GM21723 (cell line): ENCODE measurements at regions not wholly inside any gene's neighbourhood (a gene's known extent, or its start where the extent isn't known, plus 50 kb on each side); places are given as distances from the start of the nearest gene placed in this dataset.

Experiments
- ATAC-seq: cut with Tn5 transposase; IDR thresholded peaks from one replicate; pipeline ENCODE4 v1.9.1; 2021; ENCODE audit warnings: mild to moderate bottlenecking, moderate library complexity; ENCODE audit not compliant: unreplicated experiment

DNA sequence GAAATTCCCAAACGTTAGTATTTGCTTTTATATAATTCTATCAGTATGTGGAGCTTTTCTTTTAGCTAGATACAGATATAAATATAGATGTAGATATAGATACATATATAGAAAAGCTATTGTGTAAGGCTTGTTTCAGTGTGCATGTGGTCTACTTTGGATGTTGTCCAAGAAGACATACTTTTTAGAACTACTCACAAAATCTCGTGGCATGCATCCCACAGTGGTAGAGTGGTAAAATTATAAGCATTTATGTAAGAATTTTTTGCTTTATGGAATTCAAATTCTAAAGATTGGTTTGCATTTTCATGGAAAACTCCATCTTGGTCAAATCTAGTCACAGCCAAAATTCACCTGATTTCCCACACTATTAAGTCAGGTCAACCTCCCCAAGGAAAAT lies 880.4 kb downstream of the EFNB2 start:
- ATAC-seq = no peak

GRCh38 chr13:105643966-105644365 lies 891.5 kb downstream of the EFNB2 start:
- ATAC-seq = no peak

- ATAC-seq = no peak
These were observed 892.9 kb downstream of the EFNB2 start for GRCh38 chr13:105642511-105642958.

- no peak for ATAC-seq
These were observed 894.3 kb downstream of the EFNB2 start for GRCh38 chr13:105641121-105641520.

DNA sequence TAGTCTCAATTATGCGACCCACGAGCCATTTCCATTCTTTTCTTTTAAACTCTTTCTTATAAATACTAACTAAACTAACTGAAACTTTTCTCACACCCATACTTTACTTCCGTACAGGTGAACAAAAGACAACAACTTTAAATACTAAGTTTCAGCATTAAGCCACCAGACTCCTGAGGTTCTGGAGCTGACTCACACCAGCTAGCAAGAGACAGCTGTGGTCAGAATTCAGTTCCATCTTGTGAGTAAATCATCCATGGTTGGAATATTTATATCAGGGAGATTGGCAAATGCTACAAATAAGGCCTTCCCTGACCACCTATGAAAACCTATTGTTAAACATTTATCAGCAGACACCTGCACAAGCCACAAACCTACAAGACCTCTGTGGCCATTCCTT lies 897.0 kb downstream of the EFNB2 start:
- ATAC-seq = no peak

DNA sequence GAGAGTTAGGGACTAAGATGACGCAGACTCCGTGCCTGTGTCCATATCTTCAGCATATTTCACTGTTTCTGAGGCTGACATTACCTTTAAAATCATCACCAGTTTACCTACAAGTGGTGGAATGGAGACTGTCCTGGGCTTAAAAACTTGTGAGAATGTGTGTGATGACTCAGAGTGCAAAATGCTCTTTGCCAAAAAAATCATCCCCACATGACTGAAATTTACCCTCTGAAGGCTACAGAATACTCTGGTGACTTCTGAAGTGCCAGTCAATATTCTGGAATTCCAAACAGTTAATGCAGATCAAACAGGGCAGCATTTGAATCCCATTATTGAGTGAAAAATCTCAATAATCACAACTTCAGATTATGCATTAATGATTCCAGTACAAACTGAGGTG lies 901.4 kb downstream of the EFNB2 start:
- ATAC-seq = no peak

- no peak for ATAC-seq
These were observed 905.0 kb downstream of the EFNB2 start for GRCh38 chr13:105630431-105630830.

DNA sequence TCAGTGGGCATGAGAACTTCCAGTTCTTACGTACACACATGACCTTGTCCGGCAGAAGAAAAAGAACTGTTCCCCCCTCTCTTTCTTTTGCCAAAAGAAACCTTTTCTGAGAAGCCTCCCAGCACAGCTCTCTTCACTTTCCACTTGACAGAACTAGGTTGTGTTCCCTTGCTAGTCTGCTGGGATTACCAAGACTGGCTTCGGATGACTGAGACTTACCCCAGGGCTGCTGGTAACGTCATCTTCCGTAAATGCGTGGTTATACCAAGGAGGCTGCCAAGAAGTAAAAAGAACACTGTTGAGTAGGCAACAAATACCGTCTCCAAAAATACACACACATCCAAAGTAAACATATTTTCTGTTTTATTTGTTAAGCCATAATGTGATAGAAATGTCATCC lies 908.2 kb downstream of the EFNB2 start:
- no peak for ATAC-seq

DNA sequence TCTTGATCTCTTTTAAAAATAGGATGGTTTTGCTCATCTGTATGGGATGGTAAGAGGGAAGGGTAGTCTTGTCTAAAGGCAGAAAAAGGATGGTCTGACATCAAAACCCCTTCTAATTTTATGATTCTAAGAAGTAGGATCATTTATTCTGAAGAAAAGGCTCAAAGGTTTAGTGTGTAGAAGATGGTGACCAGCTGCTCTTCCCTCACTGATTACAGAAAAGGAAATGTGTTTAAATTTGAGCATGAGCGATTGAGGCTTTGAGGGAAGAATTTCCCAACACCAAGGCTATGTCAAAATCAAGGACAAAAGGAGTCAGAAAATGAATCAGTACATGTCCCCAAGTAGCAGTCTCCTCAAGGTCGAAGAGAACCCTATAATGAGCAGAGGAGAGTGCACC lies 909.8 kb downstream of the EFNB2 start:
- ATAC-seq = no peak

DNA sequence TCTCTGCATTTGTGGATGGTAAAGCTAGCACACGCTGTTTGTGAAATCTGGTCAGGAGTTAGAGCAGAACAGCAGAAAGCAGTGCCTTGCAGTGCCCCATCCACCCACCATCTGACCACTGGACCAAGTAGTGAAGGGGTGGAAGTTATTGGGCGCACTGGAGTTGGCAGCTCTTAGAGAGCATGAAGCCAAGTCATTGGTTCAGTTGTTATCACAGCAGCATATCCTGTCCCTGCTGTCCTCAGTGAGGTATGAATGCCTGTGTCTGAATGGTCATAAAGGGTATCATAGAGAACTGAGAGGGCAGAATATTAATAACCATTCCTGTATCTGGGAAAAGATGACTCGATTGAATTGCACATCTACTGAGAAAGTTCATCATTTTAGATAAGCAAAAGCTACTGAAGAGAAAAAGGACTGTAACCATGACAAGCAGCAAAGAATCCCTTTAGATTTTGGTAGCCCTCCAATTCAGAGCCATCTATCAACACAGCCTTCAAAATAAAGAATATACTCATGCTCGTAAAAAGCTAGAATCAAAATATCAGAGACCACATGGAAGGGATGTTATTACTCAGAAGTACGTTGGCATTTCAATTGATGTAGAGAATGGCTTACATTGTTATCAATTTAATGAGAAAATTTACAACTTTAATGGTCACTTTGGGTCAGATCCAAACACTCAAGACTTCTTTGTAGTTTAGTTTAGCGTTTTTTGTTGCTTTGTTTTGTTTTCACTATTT lies 919.0 kb downstream of the EFNB2 start:
- ATAC-seq = no peak

DNA sequence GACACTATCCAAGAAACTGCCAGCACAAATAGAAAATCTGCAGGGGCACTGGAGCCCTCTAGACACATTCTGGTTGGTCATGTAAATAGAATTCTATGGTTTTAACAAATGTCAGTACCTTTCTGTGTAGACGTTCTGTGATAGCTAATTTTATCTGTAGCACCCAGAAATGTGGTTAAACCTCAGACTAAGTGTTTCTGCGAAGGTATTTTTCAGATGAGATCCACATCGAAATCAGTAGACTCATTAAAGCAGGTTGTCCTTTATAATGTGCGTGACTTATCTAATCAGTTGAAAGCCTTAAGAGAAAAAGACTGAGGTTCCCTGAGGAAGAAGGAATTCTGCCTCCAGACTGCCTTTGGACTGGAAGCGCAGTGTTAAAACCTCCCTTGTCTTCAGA lies 922.9 kb downstream of the EFNB2 start:
- ATAC-seq = no peak

GRCh38 chr13:105611424-105611823 lies 924.0 kb downstream of the EFNB2 start:
- ATAC-seq = no peak

DNA sequence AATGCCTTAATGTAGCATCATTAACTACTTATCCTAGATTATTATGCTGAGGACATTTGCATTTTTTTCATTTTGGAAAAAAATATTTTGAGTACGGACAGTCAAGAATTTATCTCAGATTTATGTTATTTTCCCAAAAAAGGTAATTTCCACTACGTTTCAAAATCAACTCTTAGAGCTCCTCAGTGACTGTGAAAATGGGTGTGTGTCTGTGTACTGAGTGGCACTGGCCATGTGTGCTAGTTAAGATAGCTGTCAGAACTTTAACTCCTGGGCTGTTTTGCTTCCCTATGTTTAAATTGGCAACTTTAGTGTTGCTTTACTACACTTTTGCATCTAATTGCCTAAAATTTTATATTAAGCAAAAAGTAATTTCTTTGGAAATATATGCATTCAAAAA lies 927.4 kb downstream of the EFNB2 start:
- ATAC-seq = no peak

GRCh38 chr13:105607426-105607825 lies 928.0 kb downstream of the EFNB2 start:
- ATAC-seq = no peak

DNA sequence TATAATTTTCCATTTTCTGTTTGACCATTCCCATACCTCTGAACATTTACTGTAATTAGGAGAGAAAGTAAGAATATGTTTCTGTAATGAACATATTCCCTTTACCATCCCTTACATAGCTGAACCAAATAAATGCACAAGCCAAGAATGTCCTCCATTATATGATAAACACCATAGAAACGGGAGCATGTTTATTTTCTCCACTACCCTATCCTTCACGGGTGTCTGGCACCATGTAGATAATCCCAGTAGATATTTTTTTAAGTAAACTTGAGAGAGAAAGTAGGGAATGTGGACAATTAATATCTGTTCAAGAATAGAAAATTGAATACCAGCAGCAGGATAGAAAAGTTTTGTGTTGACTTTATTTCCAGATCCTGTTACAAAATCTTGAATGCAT lies 928.4 kb downstream of the EFNB2 start:
- ATAC-seq = no peak

DNA sequence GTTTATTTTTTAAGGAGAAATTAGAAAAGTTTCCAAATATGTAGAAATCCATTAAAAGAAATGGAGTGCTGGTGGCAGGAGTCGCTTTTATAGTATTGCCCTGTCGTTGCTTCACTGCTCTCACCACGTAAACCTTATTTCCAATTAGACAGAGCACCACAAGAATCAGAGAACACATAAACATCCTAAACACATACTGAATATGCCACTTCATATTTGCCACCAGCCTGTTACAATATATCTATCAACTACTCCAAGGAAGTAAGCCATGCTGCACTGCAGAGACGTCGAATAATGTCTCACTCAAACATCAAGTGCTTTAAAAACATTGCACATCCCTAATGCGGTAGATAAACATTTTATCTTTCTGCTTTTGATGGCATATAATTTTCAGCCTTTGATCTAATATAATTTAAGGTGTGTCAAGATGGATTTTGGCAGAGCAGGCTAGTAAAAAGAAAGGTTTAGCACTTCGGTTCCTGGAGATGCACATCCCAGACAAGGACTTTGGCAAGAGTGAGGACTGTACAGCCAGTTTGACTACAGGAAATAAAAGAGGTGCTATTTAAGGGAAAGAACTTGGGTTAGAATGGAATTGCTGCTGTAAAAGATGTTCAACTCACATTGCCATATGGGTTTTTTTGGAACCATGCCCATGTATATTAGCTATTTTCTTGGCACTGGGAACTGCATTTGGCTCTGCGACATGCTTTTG lies 932.3 kb downstream of the EFNB2 start:
- no peak for ATAC-seq

- no peak for ATAC-seq
These were observed 935.9 kb downstream of the EFNB2 start for GRCh38 chr13:105599477-105600037.

GRCh38 chr13:105598529-105598928 lies 936.9 kb downstream of the EFNB2 start:
- ATAC-seq = no peak

DNA sequence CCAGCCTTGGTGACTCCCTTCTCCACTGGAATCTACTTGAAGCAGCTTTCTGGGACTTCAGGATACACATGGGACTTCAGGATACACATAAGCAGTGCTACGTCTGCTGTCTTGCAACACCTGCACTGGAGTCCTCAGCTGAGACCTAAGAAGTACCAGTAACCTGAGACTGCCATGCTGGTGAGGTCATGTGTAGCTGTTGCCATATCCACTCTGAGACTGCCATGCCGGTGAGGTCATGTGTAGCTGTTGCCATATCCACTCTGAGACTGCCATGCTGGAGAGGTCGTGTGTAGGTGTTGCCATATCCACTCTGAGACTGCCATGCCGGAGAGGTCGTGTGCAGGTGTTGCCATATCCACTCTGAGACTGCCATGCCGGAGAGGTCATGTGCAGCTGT lies 937.9 kb downstream of the EFNB2 start:
- no peak for ATAC-seq

DNA sequence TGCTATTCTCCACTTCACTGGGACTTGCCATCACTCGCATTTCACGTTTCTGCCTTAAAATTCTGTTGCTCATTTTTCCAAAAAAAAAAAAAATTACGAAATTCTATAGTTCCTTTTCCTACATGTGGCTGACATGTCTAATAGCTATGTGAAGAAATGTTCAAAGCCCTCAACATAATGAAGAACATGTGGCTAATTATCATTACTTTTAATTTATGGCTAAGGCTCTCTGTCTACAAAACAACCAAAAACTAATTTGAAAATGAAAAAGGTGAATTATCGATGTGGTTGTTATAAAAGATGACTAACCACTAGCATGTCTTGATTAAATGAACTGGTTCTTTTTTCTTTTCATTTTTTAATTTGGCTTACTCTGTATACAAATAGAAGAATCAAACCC lies 940.0 kb downstream of the EFNB2 start:
- no peak for ATAC-seq

- no peak for ATAC-seq
These were observed 944.2 kb downstream of the EFNB2 start for GRCh38 chr13:105591277-105591676.

DNA sequence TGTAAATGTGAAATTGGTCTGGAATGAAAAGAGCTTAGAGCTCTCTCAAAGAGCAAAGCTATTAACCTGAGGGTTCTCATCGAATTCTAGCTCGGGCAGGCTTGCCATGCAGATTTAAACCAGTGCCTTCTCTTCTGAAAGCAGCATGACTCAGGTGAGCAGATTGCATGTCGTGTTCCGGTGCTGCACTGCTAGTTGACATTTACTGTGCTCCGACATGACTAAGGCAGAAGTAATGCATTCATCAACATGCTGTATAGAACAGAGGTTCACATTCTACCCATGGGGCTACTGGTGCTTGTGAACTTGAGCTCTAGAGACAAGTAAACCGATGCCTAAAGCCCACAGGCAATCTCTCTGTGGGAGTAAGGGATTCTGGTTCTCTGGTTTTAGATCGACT lies 947.7 kb downstream of the EFNB2 start:
- ATAC-seq = no peak
